K562 (cell line): ENCODE measurements at regions not wholly inside any gene's neighbourhood (a gene's known extent, or its start where the extent isn't known, plus 50 kb on each side); places are given as distances from the start of the nearest gene placed in this dataset.
"Not testable (repeated sequence)": the region's sequence is repeated elsewhere in the genome, so short reads cannot be mapped to it uniquely, and the experiment has no call there.

ENCODE experiments used
- HDAC6 ChIP-seq: IDR thresholded peaks from 2 replicates; pipeline ENCODE4 v1.6.1; 2012; ENCODE audit warnings: low read depth, mild to moderate bottlenecking, control low read depth, inconsistent platforms, low read length, moderate library complexity
- MAX ChIP-seq: sonication (generic); formaldehyde crosslinking; IDR thresholded peaks from 2 replicates; pipeline ENCODE4 v1.9.0; 2022; ENCODE audit warnings: mild to moderate bottlenecking, missing genetic modification reagents
- RFX1 ChIP-seq: fragments of 450-650 bp; IDR thresholded peaks from 2 replicates; pipeline ENCODE4 v1.6.1; 2016; ENCODE audit warnings: mild to moderate bottlenecking, moderate library complexity

GRCh38 chr3:195647912-195648702 is 64.4 kb upstream of the APOD start:
- TF ChIP-seq HDAC6; RFX1; MAX (CRISPR knock-in tag): not testable (repeated sequence)
